ENCODE measurements at regions not wholly inside any gene's neighbourhood (a gene's known extent, or its start where the extent isn't known, plus 50 kb on each side); places are given as distances from the start of the nearest gene placed in this dataset.

- no peak for DNase-seq (ENCODE audit: low spot score)
- no peak for TF ChIP-seq RAD21 (IDR thresholded peaks at IDR 0.05)
- no peak for TF ChIP-seq NR2F2 (IDR thresholded peaks at IDR 0.05)
- no peak for TF ChIP-seq EGR1 (IDR thresholded peaks at IDR 0.05; ENCODE audit: low read depth in 2 of 2)
- TF ChIP-seq TAF1 (conservative IDR thresholded peaks at IDR 0.05), result no peak
- TF ChIP-seq FOXA1 (IDR thresholded peaks at IDR 0.05), result no peak
- TF ChIP-seq MAX (IDR thresholded peaks at IDR 0.05), result no peak
- TF ChIP-seq SP1 (IDR thresholded peaks at IDR 0.05), result no peak
- TF ChIP-seq REST (IDR thresholded peaks at IDR 0.05), result no peak
- no peak for TF ChIP-seq ATF3 (IDR thresholded peaks at IDR 0.05)
- no peak for TF ChIP-seq YY1 (IDR thresholded peaks at IDR 0.05)
- no peak for TF ChIP-seq RXRA (IDR thresholded peaks at IDR 0.05)
- no peak for TF ChIP-seq ZBTB33 (IDR thresholded peaks at IDR 0.05)
Measured at GRCh38 chr4:13143222-13144070, 340.7 kb downstream of the RAB28 start.

GRCh38 chr4:13142726-13143125 is 341.4 kb downstream of the RAB28 start:
- no peaks in the 10 kb centered on the region for H3K4me1 ChIP-seq (ENCODE audit: control insufficient read depth in 4 of 4, insufficient read depth in 4 of 4, low read length in 3 of 4)
- no peak overlapping the region for H3K4me3 ChIP-seq (ENCODE audit: low read depth in 1 of 3, low read length in 3 of 3)
- H3K27ac ChIP-seq (ENCODE audit: low read depth in 1 of 2, low read length in 2 of 2), result no peak overlapping the region
- DNase-seq (ENCODE audit: low spot score), result no peak
- H3K9ac ChIP-seq (ENCODE audit: low read depth in 1 of 2, low read length in 2 of 2), result no peak overlapping the region
- 93% methylated on average over 4 of the region's 4 CpGs for WGBS
- TF ChIP-seq FOXA1 (IDR thresholded peaks at IDR 0.05) (no peak), JUND (IDR thresholded peaks at IDR 0.05) (no peak), EGR1 (IDR thresholded peaks at IDR 0.05; ENCODE audit: low read depth in 2 of 2) (no peak), SP1 (IDR thresholded peaks at IDR 0.05) (no peak), FOXA2 (IDR thresholded peaks at IDR 0.05) (no peak), REST (IDR thresholded peaks at IDR 0.05) (no peak), HNF4G (IDR thresholded peaks at IDR 0.05) (no peak), GABPA (IDR thresholded peaks at IDR 0.05 in 1 of 2, conservative IDR thresholded peaks at IDR 0.05 in 1 of 2) (no peak), HNF4A (conservative IDR thresholded peaks at IDR 0.05) (no peak), RXRA (IDR thresholded peaks at IDR 0.05) (no peak)
- no peaks in the 10 kb centered on the region for H3K9me3 ChIP-seq (ENCODE audit: control insufficient read depth in 4 of 4, low read length in 3 of 4)
- H3K36me3 ChIP-seq (ENCODE audit: control insufficient read depth in 4 of 4, insufficient read depth in 3 of 4, low read depth in 1 of 4, low read length in 3 of 4), result no peaks in the 10 kb centered on the region
- H3K27me3 ChIP-seq (ENCODE audit: control insufficient read depth in 4 of 4, insufficient read depth in 4 of 4, low read length in 3 of 4), result no peaks in the 10 kb centered on the region

More at GRCh38 chr4:13143222-13144070, 340.7 kb downstream of the RAB28 start:
- no peak overlapping the region for H3K9ac ChIP-seq (ENCODE audit: low read depth in 1 of 2, low read length in 2 of 2)
- H3K4me3 ChIP-seq (ENCODE audit: low read depth in 1 of 3, low read length in 3 of 3), result no peak overlapping the region
- WGBS, result 81% methylated on average over 19 of the region's 19 CpGs
- no peaks in the 10 kb centered on the region for H3K4me1 ChIP-seq (ENCODE audit: control insufficient read depth in 4 of 4, insufficient read depth in 4 of 4, low read length in 3 of 4)
- H3K36me3 ChIP-seq (ENCODE audit: control insufficient read depth in 4 of 4, insufficient read depth in 3 of 4, low read depth in 1 of 4, low read length in 3 of 4), result no peaks in the 10 kb centered on the region
- H3K27me3 ChIP-seq (ENCODE audit: control insufficient read depth in 4 of 4, insufficient read depth in 4 of 4, low read length in 3 of 4), result no peaks in the 10 kb centered on the region
- no peaks in the 10 kb centered on the region for H3K9me3 ChIP-seq (ENCODE audit: control insufficient read depth in 4 of 4, low read length in 3 of 4)
- H3K27ac ChIP-seq (ENCODE audit: low read depth in 1 of 2, low read length in 2 of 2), result no peak overlapping the region
